ENCODE measurements at regions not wholly inside any gene's neighbourhood (a gene's known extent, or its start where the extent isn't known, plus 50 kb on each side); places are given as distances from the start of the nearest gene placed in this dataset.

GRCh38 chr11:80028998-80029397, 588.2 kb upstream of the TENM4 start:
- H3K4me2 ChIP-seq (ENCODE audit: insufficient read depth, low read length): no peak overlapping the region
- POLR2A ChIA-PET: no interaction called here
- no TSS peak for BruUV-seq (replicated peaks)
- no peak overlapping the region for H2AFZ ChIP-seq (ENCODE audit: low read depth, low read length)
- H3K4me1 ChIP-seq (ENCODE audit: control insufficient read depth, extremely low read depth, insufficient read depth, low read length): no peaks in the 10 kb centered on the region
- H3K4me3 ChIP-seq (replicated peaks in 1 of 3; ENCODE audit: insufficient read depth in 1 of 3, low read depth in 1 of 3, low read length in 3 of 3): no peak overlapping the region
- TF ChIP-seq CTCF (IDR thresholded peaks at IDR 0.05; ENCODE audit: extremely low read depth in 1 of 2, insufficient read depth in 1 of 2, low read depth in 1 of 2, low read length in 2 of 2) (no peak), POLR2AphosphoS5 (IDR thresholded peaks at IDR 0.05; ENCODE audit: insufficient read depth, low read depth, low read length) (no peak), POLR2A (IDR thresholded peaks at IDR 0.05; ENCODE audit: low read depth, low read length) (no peak), JUN (IDR thresholded peaks at IDR 0.05; ENCODE audit: borderline replicate concordance, insufficient read depth, insufficient read length, low read depth) (no peak), FOS (IDR thresholded peaks at IDR 0.05; ENCODE audit: borderline replicate concordance, insufficient read depth, low read length) (no peak), MYC (IDR thresholded peaks at IDR 0.05; ENCODE audit: low read depth, low read length) (no peak), GATA2 (IDR thresholded peaks at IDR 0.05; ENCODE audit: insufficient read depth, insufficient read length, low read depth, low read length) (no peak), EZH2 (IDR thresholded peaks at IDR 0.05; ENCODE audit: borderline replicate concordance, low read depth, low read length, severe bottlenecking) (no peak), MAX (IDR thresholded peaks at IDR 0.05; ENCODE audit: insufficient read depth, insufficient read length) (no peak)
- FAIRE-seq (no peak), DNase-seq (ENCODE audit: low read depth, low spot score) (no peak)
- CTCF ChIA-PET: no interaction called here
- no peaks in the 10 kb centered on the region for H3K9me3 ChIP-seq (replicated peaks; ENCODE audit: control insufficient read depth, insufficient read depth, low read length)
- H3K27me3 ChIP-seq (ENCODE audit: control insufficient read depth in 2 of 2, insufficient read depth in 2 of 2, low read length in 2 of 2): no peaks in the 10 kb centered on the region
- H3K79me2 ChIP-seq (ENCODE audit: control insufficient read depth, insufficient read depth, low read length): no peaks in the 10 kb centered on the region
- intact Hi-C loops (cut with micrococcal nuclease): no loop called here
- H3K27ac ChIP-seq (ENCODE audit: insufficient read depth, low read depth, low read length): no peak overlapping the region
- no peaks in the 10 kb centered on the region for H4K20me1 ChIP-seq (replicated peaks; ENCODE audit: control insufficient read depth, extremely low read depth, insufficient read depth, low read length)
- dilution Hi-C loops (cut with MboI; ENCODE audit: extremely low pct_ligation_motif_present, low sequenced_read_pairs): no loop called here
- H3K36me3 ChIP-seq (ENCODE audit: control insufficient read depth in 2 of 2, extremely low read depth in 1 of 2, insufficient read depth in 2 of 2, low read length in 2 of 2): no peaks in the 10 kb centered on the region
- no peaks in the 10 kb centered on the region for H3K9me1 ChIP-seq (replicated peaks; ENCODE audit: control insufficient read depth, extremely low read depth, insufficient read depth, low read length)
- H3K9ac ChIP-seq (replicated peaks; ENCODE audit: extremely low read depth, insufficient read depth, low read length): no peak overlapping the region
